HG02840 (cell line): ENCODE measurements at regions not wholly inside any gene's neighbourhood (a gene's known extent, or its start where the extent isn't known, plus 50 kb on each side); places are given as distances from the start of the nearest gene placed in this dataset.

Source experiments
- ATAC-seq: cut with Tn5 transposase; IDR thresholded peaks from one replicate; pipeline ENCODE4 v1.9.1; 2021; ENCODE audit warnings: mild to moderate bottlenecking, moderate library complexity, moderate number of reproducible peaks; ENCODE audit not compliant: unreplicated experiment, low FRiP score

DNA sequence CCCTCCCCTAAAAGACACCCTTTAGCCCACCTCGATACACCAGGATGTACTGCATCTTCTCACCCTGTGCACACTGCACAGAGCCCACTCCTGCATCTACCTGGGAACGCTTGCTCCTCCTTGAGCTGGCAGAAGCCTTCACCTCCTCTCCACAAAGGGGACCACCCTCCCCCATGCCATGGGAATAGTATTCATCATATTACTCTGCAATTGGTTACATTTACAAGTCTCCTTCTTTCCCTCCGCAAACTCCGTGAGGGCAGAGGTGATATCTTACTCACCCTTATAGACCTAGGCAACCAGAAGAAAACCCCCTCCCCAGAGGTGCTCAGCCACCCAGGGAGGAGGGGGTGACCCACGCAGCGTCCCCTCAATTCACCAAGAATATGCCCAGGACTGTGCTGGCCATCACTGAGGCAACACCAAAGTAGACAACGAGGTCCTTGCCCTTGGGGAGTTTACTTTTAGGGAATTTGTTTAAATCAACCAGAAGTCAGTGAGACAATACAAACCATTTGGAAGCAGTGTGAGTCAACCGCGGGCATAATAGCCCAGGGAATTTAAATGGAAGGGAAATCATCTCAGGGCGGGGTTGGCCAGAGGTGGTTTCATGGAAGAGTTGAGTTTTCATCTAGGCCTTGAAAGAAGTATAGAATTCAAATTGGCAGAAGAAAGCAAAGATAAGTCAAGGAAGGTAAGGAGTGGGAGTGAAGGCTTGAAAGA, 214.5 kb downstream of the BARX2 start:
- ATAC-seq = no peak

DNA sequence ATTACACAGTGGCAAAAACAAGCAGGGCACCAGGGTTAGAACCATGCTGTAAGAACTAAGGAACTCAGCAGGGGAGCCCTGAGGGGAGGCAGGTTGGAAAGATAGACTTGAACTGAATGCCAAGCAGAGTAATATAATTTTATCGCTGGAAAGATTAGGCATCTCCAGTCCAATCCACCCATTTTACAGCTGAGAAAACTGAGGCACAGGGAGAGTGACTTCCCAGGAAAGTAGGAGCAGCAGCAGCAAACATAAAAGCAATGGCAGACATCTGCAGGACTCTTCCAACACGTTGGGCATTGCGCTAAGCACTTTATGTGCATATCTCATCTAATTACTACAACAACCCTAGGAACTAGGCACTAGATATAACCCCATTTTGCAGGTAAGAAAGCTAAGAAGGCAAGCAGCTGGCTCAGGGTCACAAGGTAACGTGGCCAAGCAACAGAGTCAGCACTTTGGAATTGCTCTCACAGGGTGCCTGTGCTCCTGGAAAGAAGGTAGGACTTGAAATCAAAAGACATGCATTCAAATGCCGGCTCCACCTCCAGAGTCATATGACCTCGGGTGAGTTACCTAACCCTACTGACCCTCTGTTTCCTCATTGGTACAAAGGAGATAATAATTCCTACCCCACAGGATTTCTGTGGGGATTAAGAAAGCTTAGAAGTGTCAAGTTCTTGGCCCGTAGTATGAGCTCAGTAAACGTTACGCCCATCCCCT, 215.3 kb downstream of the BARX2 start:
- ATAC-seq = no peak

- no peak for ATAC-seq
Observed at GRCh38 chr11:129591527-129591926, 215.9 kb downstream of the BARX2 start.

DNA sequence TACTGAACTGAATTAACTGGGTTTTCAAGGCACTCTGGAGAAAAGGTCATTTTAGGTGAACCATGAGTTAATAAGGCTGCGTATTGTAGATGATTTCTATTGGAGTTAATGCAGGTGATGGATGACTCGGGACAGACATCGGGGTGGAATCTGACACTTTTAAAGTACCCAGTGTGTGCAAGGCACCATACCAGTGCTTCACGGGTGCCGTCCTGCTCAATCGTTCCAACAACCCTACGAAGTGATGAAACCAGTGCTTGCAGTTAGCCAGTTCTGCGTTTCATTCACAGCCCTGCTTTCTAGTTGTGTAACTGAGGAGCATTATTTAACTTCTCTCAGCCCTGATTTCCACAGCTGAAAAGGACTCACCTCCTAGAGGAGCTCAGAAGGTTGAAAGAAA, 216.5 kb downstream of the BARX2 start:
- ATAC-seq = no peak

GRCh38 chr11:129593098-129593497, 217.4 kb downstream of the BARX2 start:
- no peak for ATAC-seq

DNA sequence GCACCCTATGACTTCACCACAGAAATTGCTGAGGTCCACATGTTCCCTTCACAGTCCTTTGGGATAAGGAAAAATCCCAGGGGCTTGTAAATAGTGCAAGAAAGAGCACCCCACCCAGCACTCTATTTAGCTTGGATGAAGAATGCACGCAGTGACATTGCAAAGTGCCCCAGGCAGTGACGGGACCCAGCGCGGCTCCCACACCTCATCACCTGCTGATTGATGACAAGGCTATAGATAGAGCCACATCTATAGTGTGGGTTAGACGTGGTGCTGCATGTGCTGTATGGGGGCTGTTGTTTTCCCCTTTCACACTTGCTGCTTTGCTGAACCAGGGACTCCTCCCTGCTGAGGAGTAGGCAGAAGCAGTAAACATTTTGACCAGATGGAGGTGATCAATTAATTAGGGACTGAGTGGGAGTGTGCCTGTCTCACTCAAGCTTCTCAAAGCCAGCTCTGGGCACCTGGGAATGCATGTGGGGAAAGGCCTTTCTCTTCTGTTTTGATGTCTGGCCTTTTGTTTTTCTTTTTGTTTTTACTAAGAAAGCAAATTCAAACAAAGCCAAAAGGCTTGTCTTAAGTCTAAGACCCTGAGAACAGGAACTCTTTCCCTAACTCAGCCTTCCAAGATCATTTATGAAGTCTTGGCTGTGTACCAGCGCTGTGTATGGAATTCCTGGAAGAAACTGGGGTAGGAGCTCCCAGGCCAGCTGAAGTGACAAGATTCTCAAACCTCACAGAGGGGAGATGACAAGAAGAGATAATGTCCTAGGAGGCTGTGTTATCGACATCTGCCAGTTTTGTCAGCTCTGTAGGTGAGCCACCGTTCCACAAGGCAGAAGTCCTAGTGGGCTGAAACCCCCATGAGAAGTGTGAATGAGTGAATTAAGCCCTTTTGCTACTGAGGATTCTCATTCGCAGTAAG, 219.7 kb downstream of the BARX2 start:
- ATAC-seq = no peak

DNA sequence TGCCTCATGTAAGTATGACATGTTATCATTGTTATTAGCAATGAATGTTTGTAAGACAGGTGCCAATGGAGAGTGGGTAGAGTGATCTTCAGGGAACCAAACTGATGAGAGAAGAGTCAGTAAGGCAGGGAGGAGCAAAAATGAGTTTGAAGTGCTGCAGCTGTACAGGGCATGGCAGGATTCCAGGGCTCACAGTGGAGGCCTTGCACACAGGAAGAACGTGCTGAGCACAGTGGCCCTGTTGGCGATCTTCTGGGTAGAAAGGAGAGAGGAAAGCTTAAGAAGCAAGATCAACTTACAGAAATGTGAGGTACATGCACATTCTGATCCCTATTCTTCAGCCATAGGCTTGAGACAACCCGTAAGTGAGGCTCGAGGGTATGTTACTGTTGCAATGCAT, 219.3 kb upstream of the TMEM45B start:
- no peak for ATAC-seq

- ATAC-seq = no peak
Observed at GRCh38 chr11:129598378-129598777, 217.3 kb upstream of the TMEM45B start.

DNA sequence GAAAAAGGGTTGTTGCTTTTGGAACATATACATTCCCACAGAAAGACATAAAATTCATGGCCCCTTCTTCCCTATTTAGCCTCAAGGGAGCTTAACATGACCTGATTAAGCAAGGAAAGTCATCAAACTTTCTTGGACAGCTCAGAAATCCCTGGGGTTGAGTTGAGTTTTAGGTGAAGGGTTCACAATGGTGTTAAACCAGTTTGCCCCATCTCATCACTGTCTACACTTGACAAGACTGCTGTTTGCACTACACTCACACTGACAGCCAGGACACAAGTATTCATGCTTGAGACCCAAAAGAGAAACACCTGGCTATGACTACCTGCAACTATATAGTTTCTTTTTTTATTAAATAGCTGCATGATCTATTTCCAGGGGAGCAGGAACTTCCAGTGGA, 209.8 kb upstream of the TMEM45B start:
- no peak for ATAC-seq

GRCh38 chr11:129608711-129609110, 206.9 kb upstream of the TMEM45B start:
- ATAC-seq = no peak

DNA sequence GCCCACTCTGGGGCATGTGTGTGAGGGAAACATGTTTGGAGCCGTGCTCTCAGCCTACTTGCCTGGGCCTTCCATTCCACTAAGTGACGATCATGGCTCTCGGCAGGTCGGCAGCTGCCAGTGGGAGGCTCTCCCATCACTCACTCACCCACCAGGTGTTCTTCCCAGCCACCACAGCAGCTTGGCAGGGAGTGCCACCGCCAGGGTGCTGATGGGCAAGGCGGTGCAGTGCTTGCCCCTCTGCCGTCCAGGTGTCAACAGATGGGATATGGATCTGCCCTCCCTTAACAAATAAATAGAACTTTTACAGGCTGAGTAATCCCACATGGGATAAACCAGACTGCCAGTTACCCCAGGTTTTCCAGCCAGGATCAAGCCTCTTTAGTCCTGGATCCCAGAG, 205.5 kb upstream of the TMEM45B start:
- ATAC-seq = no peak

DNA sequence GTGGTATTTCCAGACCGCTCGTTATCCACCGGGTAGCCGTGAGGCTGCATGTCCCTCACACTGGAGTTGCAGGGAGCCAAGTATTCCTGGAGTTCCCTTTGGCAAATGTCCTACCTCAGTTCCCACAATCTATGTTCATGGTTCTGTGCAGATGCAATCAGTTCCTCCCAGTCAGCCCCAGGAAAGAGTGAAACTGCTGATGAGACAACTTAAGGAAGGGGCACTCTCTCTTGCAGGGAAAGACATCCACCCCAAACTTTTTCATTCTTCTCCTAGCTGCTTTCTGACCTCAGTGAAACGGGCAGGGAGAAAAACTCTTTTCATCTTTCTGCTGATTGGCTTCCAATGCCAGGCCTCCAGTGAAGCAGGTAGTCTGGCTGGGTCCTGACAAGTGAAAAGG, 205.1 kb upstream of the TMEM45B start:
- ATAC-seq = no peak

DNA sequence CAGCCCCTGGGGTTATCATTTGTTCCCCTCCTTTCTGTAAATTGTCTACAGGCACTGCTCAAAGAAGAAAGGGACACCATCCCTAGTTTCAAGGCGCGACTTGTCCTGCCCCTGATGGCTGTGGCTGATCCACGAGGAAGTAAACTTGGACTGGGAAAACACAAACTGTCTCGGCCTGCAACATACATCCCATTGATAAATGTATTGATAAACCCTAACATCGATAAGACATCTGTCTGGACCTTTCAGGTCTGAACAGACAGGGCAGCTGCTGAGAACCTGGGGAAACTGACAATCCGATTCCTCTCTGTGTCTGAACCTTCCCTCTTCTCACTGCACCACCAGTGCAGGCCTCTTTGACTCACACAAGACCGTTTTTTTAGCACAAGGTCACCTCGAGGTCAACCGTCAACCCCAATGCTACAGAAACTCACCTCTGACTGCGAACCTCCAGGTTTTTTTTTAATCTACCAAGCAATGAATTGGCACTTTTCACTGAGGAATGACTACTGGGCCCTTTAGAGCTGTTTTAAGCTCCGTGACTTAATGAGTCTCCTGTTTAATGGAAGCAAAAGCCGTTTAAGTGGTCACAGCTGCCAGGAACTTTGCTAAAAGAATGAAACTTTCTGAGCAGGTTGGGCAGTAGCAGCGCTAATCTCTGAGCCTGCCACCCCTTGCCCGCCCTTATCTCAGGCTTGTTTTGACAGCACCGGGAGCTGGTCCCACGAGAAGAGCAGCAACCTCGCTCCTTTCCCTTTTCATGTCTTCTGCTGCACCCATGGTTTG, 203.8 kb upstream of the TMEM45B start:
- ATAC-seq = no peak

GRCh38 chr11:129612447-129612961, 203.1 kb upstream of the TMEM45B start:
- ATAC-seq = no peak

GRCh38 chr11:129613071-129613470, 202.6 kb upstream of the TMEM45B start:
- no peak for ATAC-seq

DNA sequence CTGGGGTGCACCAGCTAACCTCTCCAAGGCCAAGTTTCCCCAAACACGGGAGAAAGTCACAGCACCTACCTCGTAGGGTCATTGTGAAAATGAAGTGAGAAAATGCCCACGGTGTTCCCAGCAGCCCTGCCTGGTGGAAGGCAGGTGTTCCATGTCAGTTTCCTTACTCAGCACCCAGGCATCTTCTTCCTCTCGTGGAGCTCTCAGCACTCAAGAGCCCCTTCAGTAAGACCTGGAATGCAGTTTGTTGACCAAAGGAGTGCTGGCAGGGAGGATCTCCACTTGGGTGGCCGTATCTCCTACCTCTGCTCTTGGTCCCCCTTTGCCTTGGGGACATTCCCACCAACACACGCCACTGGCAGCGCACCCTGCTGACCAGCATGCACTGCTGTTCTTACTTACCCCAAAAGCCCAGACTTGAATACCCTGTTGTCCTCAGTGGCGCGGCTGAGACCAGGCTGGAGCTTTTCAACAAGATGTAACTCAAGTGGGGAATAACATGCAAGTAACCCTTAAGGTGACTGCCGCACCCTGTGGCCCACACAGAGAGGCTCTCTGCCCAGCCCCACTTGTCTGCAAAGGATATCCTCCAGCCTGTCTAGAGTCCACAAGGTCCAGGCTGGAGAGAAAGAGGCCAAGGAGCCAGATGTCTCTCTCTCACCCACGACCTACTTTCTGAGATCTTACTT, 201.2 kb upstream of the TMEM45B start:
- no peak for ATAC-seq

- no peak for ATAC-seq
Observed at GRCh38 chr11:129618046-129618569, 197.5 kb upstream of the TMEM45B start.

DNA sequence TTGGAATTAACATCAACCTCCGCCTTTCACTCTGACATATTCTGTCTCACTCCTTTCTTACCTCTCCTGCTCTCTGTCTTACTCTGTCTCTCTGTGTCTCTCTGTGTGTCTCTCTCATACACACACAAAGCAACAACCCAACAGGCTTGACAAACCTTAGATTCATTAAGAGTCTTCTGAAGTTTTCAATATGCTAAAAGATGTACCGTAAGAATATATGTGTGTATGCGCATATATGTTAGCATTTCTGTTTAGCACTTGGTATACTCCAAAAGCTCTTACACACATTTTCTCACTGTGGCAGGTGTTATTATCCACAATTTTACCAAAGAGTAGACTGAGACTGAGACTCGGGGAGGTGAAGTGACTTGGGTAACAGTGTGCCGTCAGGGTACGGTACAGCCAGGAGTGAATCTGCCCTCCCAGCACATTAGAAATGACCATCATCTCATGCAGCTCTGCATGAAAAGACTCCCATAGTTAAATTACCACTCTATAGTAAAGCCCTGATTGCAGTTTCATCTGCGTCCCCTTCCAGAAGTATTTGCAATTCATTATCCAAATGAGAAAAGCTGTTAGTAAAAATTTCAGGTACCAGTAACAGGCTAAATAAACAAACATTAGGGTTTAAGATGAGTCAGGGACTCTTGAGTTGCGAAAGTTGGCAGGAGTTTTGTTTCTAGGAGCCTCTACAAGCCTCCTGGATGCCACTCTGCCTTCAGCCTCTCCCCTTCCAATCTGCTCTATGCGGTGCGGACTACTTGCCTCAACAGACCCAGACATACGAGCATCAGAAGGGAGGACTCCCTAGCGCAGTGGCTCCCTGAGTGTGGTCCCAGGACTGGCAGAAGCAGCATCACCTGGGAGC, 195.2 kb upstream of the TMEM45B start:
- no peak for ATAC-seq
